Activated naive CD8-positive, alpha-beta T cell treated with anti-CD3 and anti-CD28 coated beads for 36 hours (primary cell): ENCODE measurements at regions not wholly inside any gene's neighbourhood (a gene's known extent, or its start where the extent isn't known, plus 50 kb on each side); places are given as distances from the start of the nearest gene placed in this dataset.

ENCODE experiments used
- DNase-seq: peaks from one replicate; pipeline ENCODE4 v3.0.0; 2021
- H3K27ac Mint-ChIP-seq: one replicate; pipeline ENCODE4 v1.8.0; 2022; ENCODE audit warnings: mild to moderate bottlenecking, moderate library complexity, mixed read lengths
- H3K27me3 Mint-ChIP-seq: one replicate; pipeline ENCODE4 v1.8.0; 2022; ENCODE audit warnings: mild to moderate bottlenecking, mixed read lengths
- H3K36me3 Mint-ChIP-seq: one replicate; pipeline ENCODE4 v1.8.0; 2021; ENCODE audit warnings: mild to moderate bottlenecking, mixed read lengths
- H3K4me1 Mint-ChIP-seq: one replicate; pipeline ENCODE4 v1.8.0; 2021; ENCODE audit warnings: mixed read lengths
- H3K4me3 Mint-ChIP-seq: one replicate; pipeline ENCODE4 v1.8.0; 2022; ENCODE audit warnings: mild to moderate bottlenecking, moderate library complexity, mixed read lengths
- H3K9me3 Mint-ChIP-seq: one replicate; pipeline ENCODE4 v1.8.0; 2022; ENCODE audit warnings: mixed read lengths

DNA sequence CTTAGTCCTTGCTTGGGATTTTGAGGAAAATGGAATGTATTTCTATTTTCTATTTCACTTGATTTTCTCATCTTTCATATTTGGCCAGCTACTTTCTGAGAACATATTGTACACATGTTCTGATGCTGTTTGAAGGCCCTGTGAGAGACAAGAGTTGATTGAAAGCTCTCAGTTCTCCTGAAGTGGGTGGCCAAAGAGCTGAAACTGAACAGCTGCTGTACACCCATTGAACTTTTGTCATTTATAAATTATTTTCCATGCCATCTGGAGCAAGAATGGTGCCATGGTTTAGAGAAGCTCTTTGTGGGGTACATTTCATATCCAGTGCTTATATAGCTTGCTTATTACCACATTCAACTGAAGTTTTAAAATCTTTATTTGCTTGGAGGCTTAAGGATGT is 298.3 kb downstream of the PRL start:
- no peaks in the 10 kb centered on the region for H3K9me3 Mint-ChIP-seq
- H3K4me3 Mint-ChIP-seq, result no peak overlapping the region
- H3K27ac Mint-ChIP-seq, result no peak overlapping the region
- H3K27me3 Mint-ChIP-seq, result peaks cover 3% of the 10 kb centered on the region
- H3K36me3 Mint-ChIP-seq, result no peaks in the 10 kb centered on the region
- no peaks in the 10 kb centered on the region for H3K4me1 Mint-ChIP-seq
- DNase-seq, result no peak

DNA sequence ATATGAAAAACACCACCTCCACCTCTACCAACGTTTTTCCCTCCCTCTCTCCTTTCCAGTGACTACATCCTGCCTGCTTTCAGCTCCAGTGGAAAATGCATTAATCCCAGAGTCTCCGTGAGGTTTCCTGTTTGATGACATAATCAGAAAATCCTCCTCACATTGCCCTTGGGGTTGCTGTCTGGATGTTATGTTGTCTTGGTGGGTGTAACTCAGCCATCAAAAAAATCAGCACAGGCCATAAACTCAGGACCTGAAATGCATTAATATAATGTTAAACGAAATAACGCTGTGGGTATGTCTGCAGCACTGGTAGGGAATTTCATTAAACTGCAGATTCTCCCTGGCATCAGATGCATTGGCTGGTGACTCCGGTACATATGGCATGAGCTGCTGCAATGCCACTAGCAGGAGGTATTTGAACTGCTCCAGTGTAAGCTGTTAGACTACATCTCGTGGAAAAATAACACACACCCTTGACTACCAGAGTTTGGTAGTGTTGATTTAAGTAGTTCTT is 297.8 kb downstream of the PRL start:
- Mint-ChIP-seq H3K9me3 (no peaks in the 10 kb centered on the region), H3K36me3 (no peaks in the 10 kb centered on the region), H3K4me3 (no peak overlapping the region), H3K27me3 (peaks cover 3% of the 10 kb centered on the region), H3K27ac (no peak overlapping the region), H3K4me1 (no peaks in the 10 kb centered on the region)
- DNase-seq, result no peak

DNA sequence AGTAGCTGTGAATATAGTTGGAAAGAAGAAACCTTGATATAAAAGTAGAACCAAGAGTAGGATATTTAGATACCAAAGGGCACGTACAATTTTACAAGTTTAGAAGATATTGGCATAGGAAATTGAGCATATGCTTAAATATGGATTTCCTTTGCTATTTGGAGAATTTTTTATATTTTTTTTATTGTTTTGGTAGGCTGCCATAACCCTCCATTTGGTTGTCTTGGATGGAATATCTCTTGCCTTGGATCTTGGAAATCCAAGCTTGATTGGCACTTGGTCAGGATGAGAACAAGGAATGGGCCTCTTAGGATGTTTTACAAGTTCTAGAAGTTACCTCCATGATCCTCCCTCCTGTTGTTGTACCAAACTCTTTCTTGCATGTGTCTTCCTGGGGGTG is 297.1 kb downstream of the PRL start:
- no peak for DNase-seq
- peaks cover 3% of the 10 kb centered on the region for H3K27me3 Mint-ChIP-seq
- no peak overlapping the region for H3K4me3 Mint-ChIP-seq
- no peaks in the 10 kb centered on the region for H3K36me3 Mint-ChIP-seq
- H3K4me1 Mint-ChIP-seq, result no peaks in the 10 kb centered on the region
- H3K9me3 Mint-ChIP-seq, result no peaks in the 10 kb centered on the region
- no peak overlapping the region for H3K27ac Mint-ChIP-seq

DNA sequence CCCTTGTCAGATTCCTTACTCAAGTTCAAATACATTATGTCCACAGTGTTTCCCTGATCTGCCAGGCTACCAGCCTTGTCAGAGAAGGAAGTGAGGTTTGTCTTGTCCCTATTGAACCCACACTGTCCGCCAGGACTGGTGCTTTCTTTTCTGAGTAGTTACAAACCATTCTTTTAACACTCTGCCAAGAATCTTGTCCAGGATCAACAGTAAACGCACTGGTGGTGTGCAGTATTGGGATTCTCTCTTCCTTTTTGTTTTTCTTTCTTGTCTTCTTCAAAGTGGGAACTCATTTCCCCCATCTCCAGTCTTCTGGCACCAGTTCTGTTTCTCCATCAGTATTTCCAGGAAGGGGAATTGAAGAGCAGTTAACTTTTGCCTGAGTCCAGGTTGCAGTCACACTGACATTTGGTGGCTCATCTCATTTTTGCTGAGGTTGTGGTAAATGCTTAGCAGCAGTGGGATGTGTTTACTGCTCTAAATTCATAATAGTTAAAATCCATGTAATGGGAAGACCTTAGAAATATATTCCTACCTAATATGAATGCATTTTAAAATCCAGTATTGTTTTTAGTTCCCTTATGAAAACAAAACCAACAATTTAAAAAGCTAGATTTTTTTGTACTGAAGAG is 295.3 kb downstream of the PRL start:
- Mint-ChIP-seq H3K27ac (no peak overlapping the region), H3K9me3 (no peaks in the 10 kb centered on the region), H3K36me3 (no peaks in the 10 kb centered on the region), H3K4me3 (no peak overlapping the region), H3K27me3 (peaks cover 3% of the 10 kb centered on the region), H3K4me1 (no peaks in the 10 kb centered on the region)
- no peak for DNase-seq

DNA sequence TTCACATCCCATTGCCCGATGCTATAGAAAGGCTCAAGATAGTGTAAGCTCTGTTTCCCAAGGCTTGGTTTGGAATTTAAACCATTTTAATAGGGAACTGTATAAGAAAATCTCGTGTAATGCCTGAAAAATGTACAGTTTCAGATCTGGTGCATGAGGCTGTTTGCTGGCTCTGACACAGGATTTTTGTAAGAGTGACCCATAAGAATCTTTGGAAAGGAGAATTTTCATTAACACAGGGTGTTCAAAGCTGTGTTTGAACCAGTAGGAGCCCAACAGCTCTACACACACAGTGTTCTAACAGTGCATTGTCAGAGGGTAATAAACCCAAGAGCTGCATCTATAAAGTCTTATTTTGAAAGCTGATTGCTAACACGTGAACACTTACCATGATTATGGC is 293.5 kb downstream of the PRL start:
- Mint-ChIP-seq H3K27ac (no peak overlapping the region), H3K36me3 (no peaks in the 10 kb centered on the region), H3K9me3 (no peaks in the 10 kb centered on the region), H3K27me3 (peaks cover 3% of the 10 kb centered on the region), H3K4me3 (no peak overlapping the region), H3K4me1 (no peaks in the 10 kb centered on the region)
- no peak for DNase-seq

DNA sequence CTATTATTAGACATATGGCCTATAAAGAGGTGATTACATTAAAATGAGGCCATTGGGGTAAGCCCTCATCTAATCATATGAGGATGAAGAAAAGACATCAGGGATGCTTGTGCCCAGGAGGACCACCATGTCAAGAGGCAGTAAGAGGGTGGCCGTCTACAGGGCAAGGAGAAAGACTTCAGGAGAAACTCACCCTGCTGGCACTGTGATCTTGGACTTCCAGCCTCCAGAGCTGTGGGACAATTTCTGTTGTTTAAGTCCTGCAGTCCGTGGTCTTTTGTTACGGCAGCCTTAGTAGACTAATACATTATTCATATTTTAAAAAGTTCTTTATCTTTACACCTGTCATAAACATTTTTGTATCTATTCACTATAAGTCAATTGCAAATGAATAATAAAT is 290.0 kb downstream of the PRL start:
- H3K27ac Mint-ChIP-seq, result no peak overlapping the region
- no peaks in the 10 kb centered on the region for H3K4me1 Mint-ChIP-seq
- H3K36me3 Mint-ChIP-seq, result no peaks in the 10 kb centered on the region
- no peak overlapping the region for H3K4me3 Mint-ChIP-seq
- H3K27me3 Mint-ChIP-seq, result no peaks in the 10 kb centered on the region
- no peaks in the 10 kb centered on the region for H3K9me3 Mint-ChIP-seq
- DNase-seq, result no peak

DNA sequence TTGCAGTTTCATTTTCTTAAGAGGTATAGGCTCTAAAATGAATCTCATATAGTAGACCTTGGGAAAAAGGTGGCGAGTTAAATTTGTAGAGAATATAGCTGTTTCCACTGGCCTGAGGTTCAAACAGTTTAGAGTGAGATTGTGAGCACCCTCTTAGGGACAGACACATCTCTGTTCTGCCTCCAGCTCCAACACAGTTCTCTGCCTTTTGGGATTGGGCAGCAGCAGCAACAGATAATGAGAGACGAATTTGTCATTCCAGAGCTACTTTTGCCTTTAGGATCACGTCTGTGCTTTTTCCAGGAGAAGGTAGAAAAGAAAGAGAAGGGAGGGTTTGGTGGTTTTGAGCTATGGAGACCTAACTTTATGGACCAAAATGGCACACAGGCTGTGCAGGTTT is 289.4 kb downstream of the PRL start:
- no peaks in the 10 kb centered on the region for H3K27me3 Mint-ChIP-seq
- no peak for DNase-seq

DNA sequence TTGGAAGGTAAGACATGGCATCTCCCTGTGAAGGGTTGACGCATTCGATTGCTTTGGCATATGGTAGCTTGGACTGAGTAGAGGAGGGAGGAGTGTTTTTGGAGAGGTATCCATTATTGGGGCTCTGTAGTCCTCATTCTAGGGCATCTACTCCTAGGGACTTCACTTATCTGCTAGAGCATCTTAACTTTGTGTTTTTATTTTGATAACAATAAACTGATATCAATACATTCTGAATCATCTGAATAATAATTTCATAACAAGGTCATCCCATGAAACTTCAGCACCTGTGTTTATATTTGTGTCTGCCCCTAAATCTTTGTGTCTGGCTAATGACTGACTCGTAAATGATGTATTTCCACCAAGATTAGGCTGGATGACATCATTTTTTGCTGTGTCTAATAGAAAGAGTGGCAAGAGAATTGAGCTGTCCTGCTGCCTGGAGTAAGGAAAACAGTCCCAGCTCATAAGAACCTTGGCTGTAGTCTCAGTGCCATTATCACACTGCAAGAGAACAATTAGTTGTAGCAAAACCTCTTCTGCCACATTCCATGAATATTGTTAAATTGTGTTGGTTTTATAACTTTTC is 288.5 kb downstream of the PRL start:
- no peaks in the 10 kb centered on the region for H3K4me1 Mint-ChIP-seq
- H3K36me3 Mint-ChIP-seq, result no peaks in the 10 kb centered on the region
- no peak overlapping the region for H3K27ac Mint-ChIP-seq
- no peak overlapping the region for H3K4me3 Mint-ChIP-seq
- no peaks in the 10 kb centered on the region for H3K27me3 Mint-ChIP-seq
- no peaks in the 10 kb centered on the region for H3K9me3 Mint-ChIP-seq
- DNase-seq, result no peak

More for the DNA sequence above, 289.4 kb downstream of the PRL start:
- H3K36me3 Mint-ChIP-seq, result no peaks in the 10 kb centered on the region
- no peak overlapping the region for H3K27ac Mint-ChIP-seq
- no peaks in the 10 kb centered on the region for H3K9me3 Mint-ChIP-seq
- H3K4me1 Mint-ChIP-seq, result no peaks in the 10 kb centered on the region
- no peak overlapping the region for H3K4me3 Mint-ChIP-seq

DNA sequence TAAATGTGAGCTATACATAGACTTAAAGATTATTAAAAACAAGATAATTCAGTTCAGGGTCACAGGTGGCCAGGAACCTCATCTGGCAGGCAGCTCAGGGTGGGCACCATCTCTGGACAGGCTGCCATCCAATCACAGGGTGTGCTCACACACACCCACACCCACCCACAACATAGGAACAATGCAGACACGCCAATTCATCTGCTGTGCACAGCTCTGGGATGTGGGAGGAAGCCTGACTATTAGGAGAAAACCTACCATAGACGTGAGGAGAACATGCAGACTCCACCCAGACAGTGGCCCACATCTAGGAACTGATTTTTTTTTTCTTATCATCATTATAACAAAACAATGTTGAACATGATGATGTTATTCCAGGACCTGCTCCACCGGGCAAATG is 286.7 kb downstream of the PRL start:
- Mint-ChIP-seq H3K4me3 (no peak overlapping the region), H3K27ac (no peak overlapping the region), H3K4me1 (no peaks in the 10 kb centered on the region), H3K9me3 (no peaks in the 10 kb centered on the region), H3K27me3 (no peaks in the 10 kb centered on the region), H3K36me3 (no peaks in the 10 kb centered on the region)
- DNase-seq, result no peak

DNA sequence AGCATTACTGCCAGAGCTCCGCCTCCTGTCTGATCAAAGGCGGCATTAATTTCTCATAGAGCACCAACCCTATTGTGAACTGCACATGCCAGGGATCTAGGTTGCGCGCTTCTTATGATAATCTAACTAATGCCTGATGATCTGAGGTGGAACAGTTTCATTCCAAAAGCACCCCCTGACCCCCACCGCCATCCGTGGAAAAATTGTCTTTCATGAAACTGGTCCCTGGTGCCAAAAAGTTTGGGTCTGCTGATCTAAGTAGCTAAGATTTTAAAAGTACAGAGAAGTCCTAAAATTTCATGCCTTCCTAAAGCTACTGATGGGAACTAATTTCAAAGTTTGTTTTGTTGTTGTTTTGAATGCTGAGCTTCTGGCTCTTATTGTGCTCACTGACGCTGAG is 281.6 kb downstream of the PRL start:
- H3K9me3 Mint-ChIP-seq, result no peaks in the 10 kb centered on the region
- H3K4me1 Mint-ChIP-seq, result no peaks in the 10 kb centered on the region
- no peak for DNase-seq
- no peak overlapping the region for H3K27ac Mint-ChIP-seq
- H3K4me3 Mint-ChIP-seq, result no peak overlapping the region
- no peaks in the 10 kb centered on the region for H3K27me3 Mint-ChIP-seq
- H3K36me3 Mint-ChIP-seq, result no peaks in the 10 kb centered on the region

DNA sequence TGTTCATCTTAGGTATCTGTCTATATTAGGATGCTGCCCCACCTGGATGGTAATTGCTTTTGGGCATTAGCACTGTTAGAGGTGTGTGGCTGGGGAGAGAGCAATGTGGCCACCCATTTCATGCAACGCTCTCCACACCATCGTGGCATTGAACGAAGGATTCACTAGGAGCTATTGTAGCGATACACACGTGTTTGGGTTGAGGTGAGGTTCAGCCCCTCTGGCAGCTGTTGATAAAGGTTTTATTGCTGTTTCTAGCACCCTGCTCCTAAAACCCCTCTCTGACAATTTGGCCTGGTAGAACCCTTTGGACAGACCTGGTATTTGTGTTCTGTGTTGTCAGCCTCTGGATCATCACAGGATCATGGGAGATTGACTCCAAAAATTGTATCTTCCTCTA is 280.9 kb downstream of the PRL start:
- H3K4me1 Mint-ChIP-seq, result no peaks in the 10 kb centered on the region
- no peaks in the 10 kb centered on the region for H3K27me3 Mint-ChIP-seq
- no peak overlapping the region for H3K27ac Mint-ChIP-seq
- no peaks in the 10 kb centered on the region for H3K9me3 Mint-ChIP-seq
- H3K4me3 Mint-ChIP-seq, result no peak overlapping the region
- DNase-seq, result no peak
- H3K36me3 Mint-ChIP-seq, result no peaks in the 10 kb centered on the region

DNA sequence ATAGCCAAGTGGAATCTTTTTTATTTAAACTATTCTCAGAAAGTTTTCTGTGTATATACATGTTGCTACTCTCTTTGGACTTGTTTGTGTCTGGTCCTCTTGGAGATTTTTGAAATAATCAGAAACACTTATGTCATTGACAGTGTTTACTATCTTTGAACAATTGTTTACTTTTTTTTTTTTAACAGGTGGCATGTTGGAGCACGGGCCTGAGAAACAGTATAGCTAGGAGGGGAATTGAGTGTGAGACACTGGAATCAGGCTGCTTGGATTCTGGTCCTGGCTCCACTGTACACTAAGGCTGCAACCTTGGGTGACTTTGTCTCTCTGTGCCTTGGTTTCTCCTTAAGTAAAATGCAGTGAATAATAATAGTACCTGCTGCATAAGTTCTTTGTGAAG is 279.6 kb downstream of the PRL start:
- Mint-ChIP-seq H3K27ac (no peak overlapping the region), H3K4me3 (no peak overlapping the region), H3K36me3 (no peaks in the 10 kb centered on the region), H3K9me3 (peaks cover 3% of the 10 kb centered on the region), H3K4me1 (no peaks in the 10 kb centered on the region), H3K27me3 (no peaks in the 10 kb centered on the region)
- DNase-seq, result no peak

DNA sequence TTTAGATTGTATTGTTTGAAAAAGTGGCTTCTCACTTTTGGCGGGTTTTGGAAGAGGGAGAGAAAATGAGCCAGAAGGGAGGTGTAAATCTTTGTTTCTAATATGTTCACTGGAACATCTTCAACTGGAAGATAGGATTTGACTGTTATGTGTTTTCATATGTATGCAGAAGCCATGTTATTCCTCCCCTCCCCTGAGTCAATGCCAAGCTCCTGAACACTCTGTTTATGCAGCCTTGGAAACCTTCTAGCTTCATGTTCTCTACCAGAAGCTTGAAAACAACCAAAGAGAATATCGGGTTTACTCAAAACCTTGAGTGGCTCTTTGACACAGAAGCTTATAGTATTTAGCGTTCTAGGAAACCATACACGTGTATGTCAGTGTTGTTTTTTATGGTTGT is 279.1 kb downstream of the PRL start:
- Mint-ChIP-seq H3K9me3 (peaks cover 7% of the 10 kb centered on the region), H3K27me3 (no peaks in the 10 kb centered on the region), H3K4me3 (no peak overlapping the region), H3K36me3 (no peaks in the 10 kb centered on the region), H3K27ac (no peak overlapping the region), H3K4me1 (no peaks in the 10 kb centered on the region)
- no peak for DNase-seq

DNA sequence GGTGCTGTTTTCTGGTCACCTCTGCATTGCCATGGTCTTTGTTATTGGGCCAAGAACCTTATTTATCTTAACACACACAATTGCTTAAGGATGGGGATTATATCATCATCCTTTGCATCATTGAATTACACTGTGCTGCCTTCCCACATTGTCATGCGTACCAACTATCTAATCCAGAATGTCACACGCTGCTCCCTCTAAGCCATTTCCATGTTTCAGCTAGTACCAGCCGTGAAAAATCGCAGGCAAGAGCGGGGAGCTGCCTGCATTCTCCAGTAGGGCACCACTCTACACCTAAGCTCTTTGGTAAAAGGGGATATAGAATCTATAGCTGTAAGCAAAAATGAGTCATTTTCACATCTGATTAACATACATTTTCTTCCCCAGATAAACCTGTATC is 277.0 kb downstream of the PRL start:
- Mint-ChIP-seq H3K9me3 (peaks cover 9% of the 10 kb centered on the region), H3K36me3 (no peaks in the 10 kb centered on the region), H3K4me1 (no peaks in the 10 kb centered on the region), H3K27me3 (no peaks in the 10 kb centered on the region), H3K27ac (no peak overlapping the region), H3K4me3 (no peak overlapping the region)
- no peak for DNase-seq

DNA sequence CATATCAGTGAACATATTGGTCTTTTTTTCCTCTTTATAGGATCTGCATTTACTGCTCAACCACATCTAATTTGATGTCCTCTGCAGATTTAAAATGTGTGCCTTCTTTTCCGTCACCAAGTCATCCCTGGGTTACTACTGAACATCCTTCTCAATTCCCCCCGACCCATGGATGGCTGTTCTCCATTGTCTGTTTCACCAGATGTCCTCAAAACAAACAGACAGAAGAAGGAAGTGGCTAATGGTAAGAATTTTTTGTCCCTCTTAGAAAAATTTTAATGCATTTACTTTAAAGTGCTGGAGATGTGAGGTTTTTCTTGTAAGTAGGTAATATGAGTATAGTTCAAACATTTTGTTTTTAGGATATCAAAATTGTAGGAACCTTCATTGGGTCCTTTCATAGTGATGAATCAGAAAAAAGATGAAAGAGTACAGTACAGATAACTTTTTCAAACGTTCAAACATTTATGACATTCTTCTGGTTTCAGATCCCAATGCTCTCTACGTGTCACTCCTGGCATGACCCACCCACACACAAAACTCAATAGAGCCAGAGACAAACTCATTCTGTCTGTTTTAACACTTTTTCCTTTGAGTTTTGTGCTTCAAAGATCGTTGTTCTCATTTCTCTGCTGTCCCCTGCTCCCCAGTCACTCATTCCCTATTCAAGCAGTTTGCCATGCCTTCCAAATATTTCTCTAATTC is 276.4 kb downstream of the PRL start:
- Mint-ChIP-seq H3K27ac (no peak overlapping the region), H3K4me1 (peaks cover 4% of the 10 kb centered on the region), H3K27me3 (no peaks in the 10 kb centered on the region), H3K4me3 (no peak overlapping the region), H3K36me3 (no peaks in the 10 kb centered on the region), H3K9me3 (peaks cover 9% of the 10 kb centered on the region)
- no peak for DNase-seq

DNA sequence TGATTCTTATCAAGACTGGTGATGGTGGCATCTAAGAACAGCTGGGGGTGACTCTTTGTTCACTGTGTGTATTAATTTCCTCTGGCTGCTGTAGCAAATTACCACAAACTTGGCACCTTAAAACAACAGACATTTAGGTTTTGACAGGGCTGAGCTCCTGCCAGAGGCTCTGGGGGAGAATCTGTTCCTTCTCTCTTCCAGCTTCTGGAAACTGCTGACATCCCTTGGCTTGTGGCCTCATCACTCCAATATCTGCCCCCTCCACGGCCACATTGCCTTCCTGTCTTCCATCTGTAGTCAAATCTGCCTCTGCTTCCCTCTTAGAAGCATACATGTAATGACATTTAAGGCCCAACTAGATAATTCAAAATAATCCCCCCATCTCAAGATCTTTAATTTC is 274.9 kb downstream of the PRL start:
- Mint-ChIP-seq H3K36me3 (no peaks in the 10 kb centered on the region), H3K4me1 (peaks cover 12% of the 10 kb centered on the region), H3K9me3 (peaks cover 9% of the 10 kb centered on the region), H3K27me3 (no peaks in the 10 kb centered on the region), H3K27ac (no peak overlapping the region), H3K4me3 (no peak overlapping the region)
- DNase-seq, result no peak
